Aorta (tissue), 5 donors: ENCODE measurements at regions not wholly inside any gene's neighbourhood (a gene's known extent, or its start where the extent isn't known, plus 50 kb on each side); places are given as distances from the start of the nearest gene placed in this dataset.
"Not testable (repeated sequence)": the region's sequence is repeated elsewhere in the genome, so short reads cannot be mapped to it uniquely, and the experiment has no call there.

Experiments
- ATAC-seq: fragments of 200-7000 bp; cut with Tn5 transposase; one replicate; pipeline ENCODE4 v1.9.1; 2022; ENCODE audit warnings: moderate library complexity; ENCODE audit not compliant: low FRiP score
- DNase-seq, 2 donors: peaks; one replicate each; pipeline ENCODE4 v3.0.0-alpha.2; 2020
- H3K27ac ChIP-seq, 2 donors: one replicate each; pipeline ENCODE4 v1.5.1; 2013; ENCODE audit warnings: low read length in 2 of 2, mild to moderate bottlenecking in 2 of 2, moderate library complexity in 2 of 2, control low read depth in 1 of 2, inconsistent platforms in 1 of 2, low read depth in 1 of 2
- H3K27me3 ChIP-seq, 2 donors: one replicate each; pipeline ENCODE4 v1.6.1; 2013; ENCODE audit warnings: control low read depth in 1 of 2, low read length in 1 of 2, mild to moderate bottlenecking in 1 of 2, moderate library complexity in 1 of 2; ENCODE audit not compliant: insufficient read depth in 2 of 2, control insufficient read depth in 1 of 2
- H3K36me3 ChIP-seq, 2 donors: one replicate each; pipeline ENCODE4 v1.6.1; 2013; ENCODE audit warnings: control low read depth in 1 of 2, low read length in 1 of 2, mild to moderate bottlenecking in 1 of 2; ENCODE audit not compliant: insufficient read depth in 2 of 2, control insufficient read depth in 1 of 2
- H3K4me1 ChIP-seq, 2 donors: one replicate each; pipeline ENCODE4 v1.6.1; 2013; ENCODE audit warnings: low read length in 2 of 2, control low read depth in 1 of 2, mild to moderate bottlenecking in 1 of 2, moderate library complexity in 1 of 2; ENCODE audit not compliant: insufficient read depth in 2 of 2, control insufficient read depth in 1 of 2
- H3K4me3 ChIP-seq, 2 donors: one replicate each; pipeline ENCODE4 v1.5.1; 2013; ENCODE audit warnings: low read length in 2 of 2, control low read depth in 1 of 2, mild to moderate bottlenecking in 1 of 2
- H3K9me3 ChIP-seq: one replicate; pipeline ENCODE4 v1.6.1; 2013; ENCODE audit warnings: mild to moderate bottlenecking, low read length; ENCODE audit not compliant: control insufficient read depth
- WGBS, 2 donors: extraction: QIAGEN DNeasy Blood & Tissue Kit; methylation state at CpG; one replicate each; pipeline ENCODE4 v1.1.7; 2013; 5-methylcytosine and 5-hydroxymethylcytosine counted together
- intact Hi-C, 2 donors: fragments of 100-400 bp; cut with DNase I; formaldehyde crosslinking; loops; one replicate each; pipeline versions ENCODE4 v1.14.2 to v1.15.0; 2022
- donor health status: healthy with polysubstance abuse.
- donor health status: Bipolar disorder and iron deficiency.
- donor health status: DM: no; HTN: no; CAD: no.
- donor health status: DM: no; HTN: no; CAD: no.
- donor health status: DM: yes; HTN: yes; CAD: no.

GRCh38 chr2:236639461-236640235 is 70.0 kb downstream of the ACKR3 start:
- DNase-seq (no peak), ATAC-seq (no peak)
- intact Hi-C loops: loop anchor here (5.0 to 10.0 kb wide), 7 partner anchors 67 to 385 kb away; no protein-coding TSS in a partner anchor
- Histone ChIP-seq H3K4me3 (no peak overlapping the region), H3K9me3 (no peaks in the 10 kb centered on the region), H3K27me3 (no peaks in the 10 kb centered on the region), H3K36me3 (no peaks in the 10 kb centered on the region), H3K27ac (no peak overlapping the region), H3K4me1 (no peaks in the 10 kb centered on the region)
- WGBS, 2 donors: 54 to 58% methylated on average over 7 of the region's 7 CpGs

- Histone ChIP-seq H3K27me3 (no peaks in the 10 kb centered on the region), H3K9me3 (no peaks in the 10 kb centered on the region), H3K4me3 (no peak overlapping the region), H3K4me1 (no peaks in the 10 kb centered on the region), H3K36me3 (no peaks in the 10 kb centered on the region), H3K27ac (peak overlapping the region in 1 of 2 donors; percentile 19)
- intact Hi-C loops: loop anchor here (5.0 to 10.0 kb wide), 7 partner anchors 69 to 384 kb away; no protein-coding TSS in a partner anchor
- DNase-seq: peak in 1 of 2 donors; percentile 48
- no peak for ATAC-seq
- WGBS, 2 donors: 70 to 78% methylated on average over 16 of the region's 16 CpGs
Measured at GRCh38 chr2:236641051-236641726, 71.6 kb downstream of the ACKR3 start.

- H3K4me3 ChIP-seq: no peak overlapping the region
- H3K27ac ChIP-seq: peak overlapping the region; percentile 34 to 96
- H3K9me3 ChIP-seq: no peaks in the 10 kb centered on the region
- no peaks in the 10 kb centered on the region for H3K4me1 ChIP-seq
- DNase-seq (peak in 1 of 2 donors; percentile 58), ATAC-seq (peak; percentile 7)
- WGBS, 2 donors: 3 to 13% methylated on average over 4 of the region's 4 CpGs
- no peaks in the 10 kb centered on the region for H3K27me3 ChIP-seq
- intact Hi-C loops: loop anchor here (1.0 to 10.0 kb wide), 9 partner anchors 33 to 383 kb away; no protein-coding TSS in a partner anchor
- H3K36me3 ChIP-seq: no peaks in the 10 kb centered on the region
Measured at GRCh38 chr2:236642125-236642524, 72.5 kb downstream of the ACKR3 start.

GRCh38 chr2:236642584-236643291 is 73.1 kb downstream of the ACKR3 start:
- peak; percentile 95 for ATAC-seq
- no peaks in the 10 kb centered on the region for H3K4me1 ChIP-seq
- no peaks in the 10 kb centered on the region for H3K36me3 ChIP-seq
- no peaks in the 10 kb centered on the region for H3K9me3 ChIP-seq
- DNase-seq: peak; percentile 95 to 96
- H3K27me3 ChIP-seq: no peaks in the 10 kb centered on the region
- peak overlapping the region; percentile 34 to 96 for H3K27ac ChIP-seq
- intact Hi-C loops: loop anchor here (1.0 to 10.0 kb wide), 9 partner anchors 33 to 382 kb away; no protein-coding TSS in a partner anchor
- WGBS, 2 donors: 0 to 4% methylated on average over 23 of the region's 23 CpGs
- H3K4me3 ChIP-seq: no peak overlapping the region

GRCh38 chr2:236643480-236643879 is 73.9 kb downstream of the ACKR3 start:
- Histone ChIP-seq H3K27me3 (no peaks in the 10 kb centered on the region), H3K9me3 (no peaks in the 10 kb centered on the region), H3K27ac (peak overlapping the region in 1 of 2 donors; percentile 54), H3K4me1 (no peaks in the 10 kb centered on the region), H3K4me3 (no peak overlapping the region), H3K36me3 (no peaks in the 10 kb centered on the region)
- no peak for ATAC-seq
- DNase-seq: peak in 1 of 2 donors; percentile 21
- WGBS, 2 donors: 92 to 93% methylated on average over 8 of the region's 8 CpGs
- intact Hi-C loops: loop anchor here (5.0 to 10.0 kb wide), 7 partner anchors 71 to 381 kb away; no protein-coding TSS in a partner anchor

- Histone ChIP-seq H3K4me3 (no peak overlapping the region), H3K9me3 (no peaks in the 10 kb centered on the region), H3K27ac (no peak overlapping the region), H3K27me3 (no peaks in the 10 kb centered on the region), H3K36me3 (no peaks in the 10 kb centered on the region), H3K4me1 (no peaks in the 10 kb centered on the region)
- ATAC-seq: no peak
- DNase-seq: no peak
- intact Hi-C loops: loop anchor here (5.0 to 10.0 kb wide), 7 partner anchors 72 to 381 kb away; no protein-coding TSS in a partner anchor
Measured at GRCh38 chr2:236644067-236644466, 74.4 kb downstream of the ACKR3 start.

- H3K9me3 ChIP-seq: no peaks in the 10 kb centered on the region
- H3K27me3 ChIP-seq: no peaks in the 10 kb centered on the region
- WGBS, 2 donors: 75 to 85% methylated on average over 4 of the region's 4 CpGs
- no peak overlapping the region for H3K4me3 ChIP-seq
- H3K36me3 ChIP-seq: no peaks in the 10 kb centered on the region
- ATAC-seq (no peak), DNase-seq (peak in 1 of 2 donors; percentile 9)
- H3K4me1 ChIP-seq: no peaks in the 10 kb centered on the region
- H3K27ac ChIP-seq: peak overlapping the region in 1 of 2 donors; percentile 3
- intact Hi-C loops: loop anchor here (5.0 to 10.0 kb wide), 7 partner anchors 72 to 380 kb away; no protein-coding TSS in a partner anchor
Measured at GRCh38 chr2:236644502-236644911, 74.9 kb downstream of the ACKR3 start.

- ATAC-seq, H3K27me3 ChIP-seq, H3K9me3 ChIP-seq, H3K4me3 ChIP-seq, DNase-seq, H3K36me3 ChIP-seq, H3K27ac ChIP-seq, H3K4me1 ChIP-seq: not testable (repeated sequence)
- intact Hi-C loops: loop anchor here (10.0 kb wide), 2 partner anchors 240 to 380 kb away; no protein-coding TSS in a partner anchor
- WGBS, 2 donors: 90 to 95% methylated on average over 4 of the region's 4 CpGs
Measured at GRCh38 chr2:236645141-236645540, 75.5 kb downstream of the ACKR3 start.
